NCI-H1417 (cell line): ENCODE measurements at regions not wholly inside any gene's neighbourhood (a gene's known extent, or its start where the extent isn't known, plus 50 kb on each side); places are given as distances from the start of the nearest gene placed in this dataset.
"Not testable (repeated sequence)": the region's sequence is repeated elsewhere in the genome, so short reads cannot be mapped to it uniquely, and the experiment has no call there.

Experiments used
- DNase-seq, 3 experiments: peaks; one replicate each; lab custom pipeline; 2025; lab: John Stamatoyannopoulos, UW

DNA sequence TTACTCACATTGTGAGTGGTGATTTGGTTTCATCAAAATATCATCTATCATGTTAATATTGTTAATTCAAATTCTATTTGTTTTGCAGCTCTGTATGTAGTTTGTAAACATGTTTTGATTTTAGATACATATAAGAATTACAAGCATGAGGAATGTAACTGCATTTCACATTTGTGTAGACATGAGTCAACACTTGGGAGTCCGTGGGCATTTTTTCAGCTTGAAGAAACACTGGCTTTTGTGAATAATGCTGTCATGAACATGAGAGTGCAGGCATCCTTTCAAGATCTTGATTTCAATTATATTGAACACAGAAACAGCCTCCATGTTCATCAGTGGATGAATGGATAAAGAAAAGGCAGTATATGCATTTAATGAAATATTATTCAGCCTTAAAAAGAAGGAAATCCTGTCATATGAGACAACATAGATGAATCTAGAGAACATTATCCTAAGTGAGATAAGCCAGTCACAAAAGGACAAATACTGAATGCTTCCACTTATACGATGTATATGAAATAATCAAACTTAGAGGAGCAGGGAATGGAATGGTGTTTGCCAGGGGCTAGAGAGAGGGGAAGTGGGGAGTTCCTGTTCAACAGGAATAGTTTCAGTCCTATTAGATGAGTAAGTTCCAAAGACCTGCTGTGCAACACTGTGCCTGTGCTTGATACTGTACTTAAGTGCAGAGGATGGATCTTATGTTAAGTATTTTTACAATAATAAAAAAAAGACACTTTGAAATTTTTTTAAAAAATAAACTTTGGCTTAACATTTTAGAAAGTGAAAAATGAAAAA, 194.9 kb downstream of the LRATD1 start:
- DNase-seq: no peak

DNA sequence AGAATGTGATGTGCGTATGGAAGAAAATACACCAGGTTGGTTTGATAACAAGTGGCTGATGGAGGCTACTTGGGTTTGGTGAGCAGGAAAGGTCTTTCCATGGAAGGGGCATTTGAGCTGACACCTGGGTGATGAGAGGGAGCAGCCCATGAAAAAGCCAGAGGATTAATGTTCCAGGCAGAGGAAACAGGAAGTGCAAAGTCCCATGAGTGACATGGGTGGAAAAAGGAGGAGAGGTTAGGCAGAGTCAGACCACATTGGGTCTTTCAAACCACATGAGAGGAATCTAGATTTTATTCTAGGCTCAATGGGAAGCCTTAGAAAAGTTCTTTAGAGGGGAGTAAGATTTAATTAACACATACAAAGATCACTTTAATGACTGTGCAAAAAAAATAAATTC, 195.7 kb downstream of the LRATD1 start:
- no peak for DNase-seq

DNA sequence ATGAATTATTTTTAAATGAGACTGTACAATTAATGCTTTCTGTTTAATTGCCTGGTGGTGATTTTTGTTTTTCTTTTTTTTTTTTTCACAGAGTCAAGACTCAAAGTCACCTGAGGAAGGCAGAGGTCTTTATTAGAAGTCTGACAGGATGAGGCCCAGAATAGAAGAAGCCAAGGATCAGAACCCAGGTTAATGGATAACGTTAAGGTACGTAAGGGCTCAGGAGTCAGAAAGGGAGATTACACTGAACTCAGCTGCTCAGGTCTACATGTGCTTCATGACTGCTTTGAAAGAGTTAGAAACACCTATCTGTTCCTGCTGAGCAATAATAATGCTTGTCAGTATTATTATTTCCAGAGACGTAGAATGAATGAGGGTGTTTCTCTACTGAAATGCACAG, 196.5 kb downstream of the LRATD1 start:
- DNase-seq: no peak

DNA sequence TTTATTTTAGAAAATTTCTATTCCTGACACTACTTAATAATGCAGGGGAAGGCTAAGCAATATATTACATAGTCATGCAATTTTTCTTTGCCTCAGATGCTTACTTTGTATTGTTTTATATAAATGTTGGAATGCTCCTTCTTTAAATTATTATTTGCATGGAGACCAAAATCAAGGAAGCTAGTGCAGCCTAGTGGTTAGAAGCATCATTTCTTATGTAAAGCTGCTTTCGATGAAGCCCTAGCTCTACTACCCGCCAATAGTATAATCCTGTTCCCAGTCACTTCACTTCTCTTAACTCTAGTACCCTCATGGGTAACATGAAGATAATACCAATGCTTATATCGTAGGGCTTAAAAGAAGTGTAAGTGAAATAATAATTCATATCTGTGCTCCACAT, 198.9 kb downstream of the LRATD1 start:
- DNase-seq: peak in 1 of 3 experiments; percentile 44

DNA sequence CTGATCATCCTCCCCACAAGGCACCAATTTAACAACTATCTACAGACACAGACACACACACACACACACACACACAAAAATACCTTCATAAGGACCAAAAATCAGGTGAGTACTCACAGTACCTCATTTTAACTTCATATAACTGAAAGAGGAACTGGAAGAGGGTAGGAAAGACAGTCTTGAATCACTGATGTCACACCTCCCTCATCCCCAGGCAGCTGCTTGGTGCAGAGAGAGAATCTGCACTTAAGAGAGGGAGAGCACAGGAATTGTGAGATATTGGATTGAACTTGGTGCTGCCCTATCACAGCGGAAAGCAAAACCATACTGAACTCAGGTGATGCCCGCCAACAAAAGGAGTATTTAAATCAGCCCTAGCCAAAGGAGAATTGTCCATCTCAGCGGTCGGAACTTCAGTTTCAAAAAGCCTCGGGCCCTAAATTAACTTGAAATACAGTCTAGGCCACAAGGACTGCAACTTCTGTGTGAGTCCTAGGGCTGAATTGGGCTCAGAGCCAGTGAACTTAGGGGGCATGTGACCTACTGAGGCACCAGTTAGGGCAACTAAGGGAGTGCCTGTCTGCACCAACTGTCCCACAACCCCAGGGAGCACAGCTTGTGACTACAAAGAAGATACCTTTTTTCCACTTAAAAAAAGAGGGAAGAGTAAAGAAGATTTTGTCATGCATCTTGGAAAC, 211.1 kb downstream of the LRATD1 start:
- DNase-seq: no peak

DNA sequence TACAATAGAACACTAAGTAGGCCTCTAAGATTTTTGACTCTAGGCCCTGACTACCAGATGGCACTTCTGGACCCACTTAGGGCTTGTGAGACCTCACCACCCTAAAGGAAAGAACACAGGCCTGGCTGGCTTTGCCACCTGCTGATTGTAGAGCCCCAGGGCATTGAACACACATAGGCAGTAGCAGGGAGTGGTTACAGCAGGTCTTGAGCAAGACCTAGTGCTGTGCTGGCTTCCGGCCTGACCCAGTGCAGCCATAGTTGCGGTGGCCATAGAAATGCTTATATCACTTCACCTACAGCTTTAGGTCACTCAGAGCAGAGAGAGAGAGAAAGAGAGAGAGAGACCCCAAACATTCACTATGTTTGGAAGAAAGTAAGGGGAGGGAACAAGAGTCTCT, 223.2 kb downstream of the LRATD1 start:
- DNase-seq: no peak

DNA sequence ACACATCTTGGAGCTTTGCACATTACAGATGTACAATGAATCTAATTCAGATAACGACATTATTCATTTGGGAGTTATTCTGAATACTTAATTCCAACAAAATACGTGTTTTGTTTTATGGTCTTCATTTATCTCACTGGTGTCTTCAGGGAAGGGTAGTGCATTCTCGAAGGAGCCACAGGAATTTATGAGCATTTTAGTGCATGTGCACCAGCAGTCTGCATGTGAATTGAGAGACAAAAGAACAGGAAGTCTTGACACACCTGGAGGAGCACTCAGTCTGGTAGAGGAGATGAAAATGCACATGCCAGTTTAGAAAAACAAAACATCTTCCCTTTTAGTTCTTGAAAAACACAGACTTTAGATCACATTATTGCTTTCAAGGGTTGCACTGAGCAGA, 228.7 kb downstream of the LRATD1 start:
- DNase-seq: peak in 1 of 3 experiments; percentile 37

DNA sequence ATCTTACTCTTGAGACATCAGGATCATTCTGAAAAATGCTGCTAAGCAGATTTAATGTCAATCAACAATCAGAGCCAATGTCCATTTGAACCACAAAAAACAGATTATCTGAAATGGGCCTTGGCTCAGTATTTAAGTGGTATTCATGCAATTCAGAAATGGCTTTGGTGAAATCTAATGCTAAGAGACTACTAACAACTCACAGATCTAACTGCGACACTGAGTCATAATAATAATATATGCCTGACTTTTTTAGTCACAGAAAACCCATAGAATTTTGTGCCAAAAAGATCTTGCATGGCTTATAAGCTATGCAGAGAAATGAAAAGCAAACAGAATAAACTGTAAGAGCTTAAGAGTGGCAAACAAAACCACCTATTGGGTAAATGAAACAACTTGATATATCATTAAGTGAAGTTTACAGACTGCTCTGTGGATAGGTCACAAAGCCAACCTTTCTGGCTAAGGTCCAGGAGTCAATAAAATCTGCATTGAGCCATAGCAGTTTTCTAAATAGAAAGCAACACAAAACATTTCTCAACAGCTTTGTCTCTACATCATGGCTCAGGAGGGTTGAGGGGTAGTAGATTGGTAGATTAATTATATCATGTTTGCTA, 234.3 kb downstream of the LRATD1 start:
- DNase-seq: peak; percentile 63 to 92 (median 66)

DNA sequence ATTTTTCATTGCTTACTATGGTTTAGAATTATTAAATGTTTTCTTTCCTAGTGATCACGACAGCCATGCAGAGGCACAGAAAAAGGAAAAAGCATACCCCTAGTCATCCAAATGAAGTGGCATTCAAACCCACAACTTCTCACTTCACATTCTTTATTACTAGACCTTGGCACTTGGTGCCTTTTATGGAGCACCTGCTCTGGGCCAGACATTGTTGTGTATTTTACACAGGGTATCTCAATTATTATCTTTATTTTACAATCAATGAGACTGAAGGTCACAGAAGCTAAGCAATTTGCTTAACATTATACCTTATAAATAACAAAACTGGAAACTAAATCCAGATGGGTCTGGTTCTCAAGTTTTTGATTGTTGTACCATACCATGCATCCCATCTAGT, 235.3 kb downstream of the LRATD1 start:
- DNase-seq: no peak

DNA sequence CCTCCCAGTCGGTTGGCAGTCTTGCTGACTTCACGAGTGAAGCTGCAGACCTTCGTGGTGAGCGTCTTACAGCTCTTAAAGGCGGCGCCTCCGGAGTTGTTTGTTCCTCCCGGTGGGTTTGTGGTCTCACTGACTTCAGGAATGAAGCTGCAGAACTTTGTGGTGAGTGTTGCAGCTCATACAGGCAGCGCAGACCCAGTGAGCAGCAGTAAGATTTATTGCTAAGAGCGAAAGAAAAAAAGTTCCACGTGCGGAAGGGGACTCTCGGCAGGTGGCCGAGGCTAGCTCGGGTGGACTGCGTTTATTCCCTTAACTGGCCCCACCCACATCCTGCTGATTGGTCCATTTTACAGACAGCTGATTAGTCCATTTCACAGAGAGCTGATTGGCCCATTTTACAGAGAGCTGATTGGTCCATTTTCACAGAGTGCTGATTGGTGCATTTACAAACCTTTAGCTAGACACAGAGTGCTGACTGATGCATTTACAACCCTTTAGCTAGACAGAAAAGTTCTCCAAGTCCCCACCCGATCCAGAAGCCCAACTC, 240.3 kb downstream of the LRATD1 start:
- DNase-seq: no peak

DNA sequence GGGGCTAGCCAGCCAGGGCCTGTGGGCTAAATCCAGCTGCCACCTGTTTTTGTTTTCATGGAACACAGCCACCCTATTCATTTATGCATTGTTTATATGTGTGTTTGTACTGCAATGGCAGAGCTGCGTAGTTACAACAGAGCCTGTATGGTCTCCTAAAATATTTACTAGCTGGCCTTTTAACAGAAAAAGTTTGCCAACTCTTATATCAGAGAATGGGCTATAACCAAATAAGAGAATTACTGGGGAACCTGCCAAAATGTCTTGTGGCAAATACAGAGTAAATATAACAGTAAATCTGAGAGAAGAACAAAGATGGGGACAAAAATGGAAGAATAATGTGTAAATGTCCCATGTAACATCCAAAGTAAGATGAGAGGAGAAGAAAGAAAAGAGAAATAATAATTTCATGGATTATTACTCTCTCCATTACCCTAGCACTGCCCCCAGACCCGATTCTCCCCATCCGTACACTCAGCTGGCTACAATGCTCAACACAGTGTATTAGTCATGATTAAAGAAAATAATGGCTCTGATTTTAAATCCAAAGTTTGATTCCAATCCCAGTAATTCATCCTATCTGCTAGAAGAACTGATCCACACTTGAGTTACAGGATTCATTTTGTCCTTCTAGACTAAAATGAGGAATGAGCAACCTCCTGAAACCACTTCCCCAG, 249.3 kb downstream of the LRATD1 start:
- no peak for DNase-seq

DNA sequence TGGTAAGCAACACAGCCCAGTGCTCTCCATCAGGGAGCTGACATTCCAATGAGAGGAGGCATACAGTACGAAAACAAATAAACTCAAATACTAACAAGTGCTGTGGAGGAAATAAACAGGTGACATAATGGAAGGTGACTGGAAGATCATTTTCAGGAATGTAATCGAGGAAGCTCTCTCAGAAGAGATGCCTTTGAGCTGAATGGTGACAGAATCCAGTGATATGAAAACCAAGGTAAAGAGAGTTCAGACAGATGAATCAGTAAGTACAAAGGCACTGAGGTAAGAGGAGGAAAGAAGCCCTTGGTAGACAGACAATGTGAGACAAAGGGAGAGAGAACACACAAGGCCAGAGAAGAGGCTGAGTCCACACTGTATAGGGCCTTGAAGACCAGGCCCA, 252.1 kb downstream of the LRATD1 start:
- DNase-seq: no peak

DNA sequence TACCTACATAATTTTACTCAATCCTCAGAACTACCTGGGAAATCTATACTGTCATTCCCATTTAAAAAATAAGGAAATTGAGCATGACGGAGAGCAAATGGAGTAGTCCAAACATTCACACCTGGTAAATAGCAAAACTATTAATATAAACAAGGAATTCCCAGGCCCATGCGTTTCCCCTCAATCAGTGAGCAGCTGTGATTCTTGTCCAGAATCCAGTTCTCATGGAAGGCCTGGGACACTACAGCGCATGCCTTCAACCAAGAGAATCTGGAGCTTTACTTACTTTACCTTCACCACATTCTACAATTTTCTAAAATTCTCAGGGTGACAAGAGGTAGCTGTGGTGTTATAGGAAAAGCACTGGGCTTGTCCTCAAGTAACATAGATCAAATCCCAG, 259.0 kb downstream of the LRATD1 start:
- no peak for DNase-seq

DNA sequence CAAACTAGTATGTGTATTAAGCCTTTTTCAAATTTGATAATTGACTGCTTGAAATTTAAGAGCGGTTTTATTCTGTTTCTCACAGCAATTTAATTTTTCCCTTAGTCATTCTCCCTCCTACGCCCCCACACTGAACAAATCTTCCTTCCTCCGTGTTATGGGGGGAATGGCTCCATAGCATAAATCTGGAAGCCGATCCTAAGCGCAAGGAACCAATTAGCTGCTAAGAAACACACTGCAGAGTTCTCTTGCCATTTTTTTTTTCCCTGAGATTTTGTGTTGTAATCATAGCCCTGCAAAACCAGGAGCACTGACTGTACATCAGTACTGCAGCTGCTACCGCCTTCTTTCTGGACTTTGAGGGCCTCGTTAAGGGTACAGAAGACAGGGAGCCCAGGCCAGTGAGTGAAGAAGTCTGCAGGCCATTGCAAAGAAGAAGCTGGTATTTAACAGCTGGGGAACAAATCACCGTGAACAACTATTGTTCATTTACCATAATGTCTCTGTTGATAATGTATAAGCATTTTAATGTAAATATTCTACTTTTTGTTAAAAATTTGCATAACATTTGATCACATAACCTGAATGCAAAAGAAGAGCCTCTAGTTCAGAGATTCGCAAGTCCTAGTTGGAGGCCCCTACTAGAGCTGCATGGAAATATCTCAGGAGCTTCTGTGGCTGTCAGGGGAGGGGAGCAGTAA, 264.0 kb downstream of the LRATD1 start:
- peak in 1 of 3 experiments; percentile 15 for DNase-seq

DNA sequence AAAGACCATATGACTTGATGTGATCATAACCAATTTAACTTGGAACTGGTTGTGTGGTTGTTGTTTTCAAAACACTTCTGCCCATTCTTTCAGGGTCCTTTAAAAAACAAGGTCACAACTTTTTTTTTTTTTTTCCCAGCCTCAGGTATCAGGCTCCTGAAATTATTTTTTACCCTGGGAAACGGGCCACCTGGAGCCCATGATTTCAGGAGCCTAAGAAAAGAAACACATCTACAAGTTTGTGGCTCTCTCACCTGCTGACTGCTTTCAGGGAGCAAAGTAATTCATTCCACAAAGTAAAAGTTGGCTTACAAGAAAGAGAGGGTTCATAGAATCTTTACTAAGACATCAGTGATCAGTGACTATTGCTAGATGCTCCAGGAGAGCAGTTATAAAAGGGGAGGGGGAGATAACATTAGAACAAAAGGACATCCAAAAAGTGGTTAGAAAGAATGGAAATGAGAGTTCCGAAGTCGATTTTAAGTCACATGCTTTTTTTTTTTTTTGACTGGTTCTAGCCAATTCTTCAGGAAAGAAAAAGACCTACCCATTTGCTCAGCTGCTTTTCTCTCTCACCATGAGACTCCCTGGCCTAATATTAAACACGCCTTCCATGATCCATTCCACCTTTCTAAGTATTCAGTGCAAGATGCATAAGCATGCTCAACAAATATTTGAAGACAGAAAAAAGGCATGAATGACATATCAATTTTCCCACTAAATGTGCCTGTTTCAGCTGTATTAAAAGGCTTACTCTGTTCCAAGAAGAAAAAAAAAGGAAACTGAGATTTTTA, 267.3 kb downstream of the LRATD1 start:
- no peak for DNase-seq

DNA sequence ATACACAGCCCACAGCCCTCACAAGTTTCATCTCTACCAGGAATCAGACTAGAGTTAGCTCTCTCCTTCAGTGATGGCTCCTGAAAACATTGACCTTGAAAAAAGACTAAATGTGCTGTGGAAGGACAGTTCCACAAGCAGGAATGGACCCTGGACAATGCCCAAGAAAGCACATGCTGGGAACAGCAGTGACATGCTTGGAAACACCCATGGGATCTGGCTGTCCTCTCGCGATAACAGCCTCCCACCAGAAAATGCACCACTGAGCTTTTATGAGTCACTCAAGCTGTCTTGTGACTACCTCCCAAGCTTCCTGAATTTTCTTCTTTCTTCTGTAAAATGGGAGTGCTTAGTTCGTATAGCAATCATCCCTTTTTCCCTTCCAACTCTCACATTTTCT, 269.2 kb downstream of the LRATD1 start:
- DNase-seq: no peak

DNA sequence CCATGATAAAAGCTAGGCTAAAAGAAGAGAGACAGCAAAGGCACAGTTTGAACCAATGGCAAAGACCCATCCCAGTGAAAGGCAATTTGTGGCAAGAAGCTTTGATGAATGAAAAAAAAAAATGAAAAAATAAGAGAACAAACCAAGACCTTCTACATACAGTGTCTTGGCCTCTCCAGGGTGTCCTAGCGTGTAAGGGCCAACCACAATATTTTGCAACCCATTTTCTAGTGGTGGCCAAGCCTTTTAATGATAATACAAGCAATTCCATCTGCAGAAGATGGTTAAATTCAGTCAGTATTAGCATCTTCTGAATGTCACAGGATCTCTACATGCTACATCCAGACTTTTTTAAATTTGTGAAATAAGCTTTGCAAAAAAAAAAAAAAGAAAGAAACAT, 270.4 kb downstream of the LRATD1 start:
- no peak for DNase-seq

DNA sequence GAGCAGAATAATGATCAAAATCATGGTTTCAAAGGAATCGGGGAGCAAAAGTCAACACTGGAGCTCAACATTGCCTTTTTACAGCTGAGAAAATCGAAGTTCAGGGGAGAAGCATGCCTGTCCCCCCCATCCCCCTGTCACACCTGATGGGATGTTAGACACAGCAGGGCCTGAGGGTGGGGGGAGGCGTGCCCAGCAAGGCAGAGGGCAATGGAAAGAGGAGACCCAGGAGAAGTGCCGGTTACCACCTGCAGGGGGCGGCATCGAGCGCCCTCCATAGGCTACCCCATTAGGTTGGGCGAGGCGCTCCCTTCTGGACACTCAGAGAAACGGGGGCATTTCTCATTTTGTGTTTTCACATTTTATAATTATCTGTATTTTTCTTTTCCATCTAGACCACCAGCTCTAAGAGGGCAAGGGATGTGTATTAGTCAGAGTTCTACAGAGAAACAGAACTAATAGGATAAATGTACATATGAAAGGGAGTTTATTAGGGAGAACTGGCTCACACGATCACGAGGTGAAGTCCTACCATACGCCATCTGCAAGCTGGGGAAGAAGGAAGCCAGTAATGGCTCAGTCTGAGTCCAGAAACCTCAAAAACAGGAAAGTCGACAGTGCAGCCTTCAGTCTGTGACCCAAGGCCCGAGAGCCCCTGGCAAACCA, 271.3 kb downstream of the LRATD1 start:
- DNase-seq: peak in 2 of 3 experiments; percentile 9 to 67

DNA sequence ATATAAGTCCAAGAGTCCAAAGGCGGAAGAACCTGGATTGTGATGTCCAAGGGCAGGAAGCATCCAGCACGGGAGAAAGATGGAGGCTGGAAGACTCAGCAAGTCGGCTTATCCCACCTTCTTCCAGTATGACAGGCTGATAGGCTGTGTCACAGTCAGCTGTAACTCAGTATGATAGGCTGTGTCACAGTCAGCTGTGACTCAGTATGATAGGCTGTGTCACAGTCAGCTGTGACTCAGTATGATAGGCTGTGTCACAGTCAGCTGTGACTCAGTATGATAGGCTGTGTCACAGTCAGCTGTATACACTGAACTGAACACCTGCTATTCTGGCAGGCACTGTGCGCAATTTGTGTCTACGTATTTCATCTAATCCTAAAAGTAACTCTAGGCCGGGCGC, 271.9 kb downstream of the LRATD1 start:
- not testable (repeated sequence) for DNase-seq

DNA sequence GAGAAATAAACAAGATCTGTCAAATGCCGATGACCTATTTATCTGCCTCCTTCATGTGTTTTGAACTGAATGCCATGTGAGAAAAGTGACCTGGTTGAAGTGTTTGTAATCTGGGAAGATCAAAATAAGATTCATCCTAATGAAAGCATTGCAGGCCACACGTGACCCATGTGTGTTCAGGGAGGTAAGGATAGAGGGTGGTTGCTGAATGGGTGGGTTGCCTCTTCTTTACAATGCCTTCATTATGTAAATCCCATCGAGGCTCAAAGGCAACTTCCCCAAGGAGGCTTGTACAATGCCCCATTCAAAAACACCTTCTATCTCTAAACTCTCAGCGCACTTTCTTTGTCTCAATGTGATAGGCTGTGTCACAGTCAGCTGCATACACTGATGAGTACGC, 273.1 kb downstream of the LRATD1 start:
- no peak for DNase-seq
